ENCODE measurements at regions not wholly inside any gene's neighbourhood (a gene's known extent, or its start where the extent isn't known, plus 50 kb on each side); places are given as distances from the start of the nearest gene placed in this dataset.

DNA sequence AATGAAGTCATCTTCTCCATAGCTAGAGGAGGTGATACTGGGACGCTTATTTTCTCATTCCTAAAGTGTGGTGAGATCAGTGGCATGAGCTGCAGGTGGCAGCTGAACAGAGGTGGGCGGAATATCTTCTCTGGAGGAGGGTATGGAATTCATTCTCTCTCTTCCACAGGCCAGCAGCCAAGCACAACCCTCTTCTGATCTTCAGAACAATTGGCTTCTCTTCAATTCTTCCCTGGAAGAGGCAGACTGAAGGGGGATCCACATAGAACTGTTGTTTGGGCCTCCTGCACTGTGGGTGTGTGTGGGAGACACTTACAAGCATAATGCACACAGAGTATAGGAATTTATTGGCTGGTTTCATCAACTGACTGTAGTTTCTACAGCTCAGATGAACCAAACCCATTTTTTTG, 180.4 kb upstream of the RASGEF1B start:
- TF ChIP-seq, protein P1, sequence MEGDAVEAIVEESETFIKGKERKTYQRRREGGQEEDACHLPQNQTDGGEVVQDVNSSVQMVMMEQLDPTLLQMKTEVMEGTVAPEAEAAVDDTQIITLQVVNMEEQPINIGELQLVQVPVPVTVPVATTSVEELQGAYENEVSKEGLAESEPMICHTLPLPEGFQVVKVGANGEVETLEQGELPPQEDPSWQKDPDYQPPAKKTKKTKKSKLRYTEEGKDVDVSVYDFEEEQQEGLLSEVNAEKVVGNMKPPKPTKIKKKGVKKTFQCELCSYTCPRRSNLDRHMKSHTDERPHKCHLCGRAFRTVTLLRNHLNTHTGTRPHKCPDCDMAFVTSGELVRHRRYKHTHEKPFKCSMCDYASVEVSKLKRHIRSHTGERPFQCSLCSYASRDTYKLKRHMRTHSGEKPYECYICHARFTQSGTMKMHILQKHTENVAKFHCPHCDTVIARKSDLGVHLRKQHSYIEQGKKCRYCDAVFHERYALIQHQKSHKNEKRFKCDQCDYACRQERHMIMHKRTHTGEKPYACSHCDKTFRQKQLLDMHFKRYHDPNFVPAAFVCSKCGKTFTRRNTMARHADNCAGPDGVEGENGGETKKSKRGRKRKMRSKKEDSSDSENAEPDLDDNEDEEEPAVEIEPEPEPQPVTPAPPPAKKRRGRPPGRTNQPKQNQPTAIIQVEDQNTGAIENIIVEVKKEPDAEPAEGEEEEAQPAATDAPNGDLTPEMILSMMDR (IDR thresholded peaks at IDR 0.05 in 8 of 11, conservative IDR thresholded peaks at IDR 0.05 in 3 of 11): no peak
- TF ChIP-seq POLR2A (IDR thresholded peaks at IDR 0.05): no peak

Data from spleen (tissue), 7 donors.